H9 (cell line): ENCODE measurements at regions not wholly inside any gene's neighbourhood (a gene's known extent, or its start where the extent isn't known, plus 50 kb on each side); places are given as distances from the start of the nearest gene placed in this dataset.

Experiments used
- DNase-seq: peaks from one replicate; pipeline ENCODE4 v3.0.0-alpha.2; 2017
- H2AFZ ChIP-seq: one replicate; pipeline ENCODE4 v1.6.1; 2013; ENCODE audit warnings: mild to moderate bottlenecking, low read length, control low read depth, moderate library complexity
- H2AK5ac ChIP-seq: 2 replicates; pipeline ENCODE4 v1.6.1; 2013; ENCODE audit warnings: low read length, control low read depth, mixed read lengths; ENCODE audit not compliant: insufficient read length
- H2BK120ac ChIP-seq: one replicate; pipeline ENCODE4 v1.6.1; 2013; ENCODE audit warnings: low read depth, mild to moderate bottlenecking, low read length, control low read depth, inconsistent platforms; ENCODE audit not compliant: poor library complexity, severe bottlenecking
- H2BK12ac ChIP-seq: 2 replicates; pipeline ENCODE4 v1.6.1; 2013; ENCODE audit warnings: low read length, control low read depth, mixed read lengths, low read depth; ENCODE audit not compliant: insufficient read length
- H2BK15ac ChIP-seq: 2 replicates; pipeline ENCODE4 v1.6.1; 2013; ENCODE audit warnings: low read depth, low read length, control low read depth
- H2BK20ac ChIP-seq: one replicate; pipeline ENCODE4 v1.6.1; 2013; ENCODE audit warnings: low read depth, mild to moderate bottlenecking, low read length, control low read depth, inconsistent platforms; ENCODE audit not compliant: poor library complexity, severe bottlenecking
- H2BK5ac ChIP-seq: 2 replicates; pipeline ENCODE4 v1.6.1; 2013; ENCODE audit warnings: low read length, control low read depth, mixed read lengths; ENCODE audit not compliant: insufficient read length
- H3K14ac ChIP-seq: 2 replicates; pipeline ENCODE4 v1.6.1; 2013; ENCODE audit warnings: low read length, control low read depth; ENCODE audit not compliant: insufficient read depth
- H3K18ac ChIP-seq: 2 replicates; pipeline ENCODE4 v1.6.1; 2013; ENCODE audit warnings: low read depth, mild to moderate bottlenecking, mixed read lengths, low read length, control low read depth; ENCODE audit not compliant: insufficient read length
- H3K23ac ChIP-seq: 2 replicates; pipeline ENCODE4 v1.6.1; 2013; ENCODE audit warnings: low read length, control low read depth, mixed read lengths, low read depth; ENCODE audit not compliant: insufficient read length
- H3K23me2 ChIP-seq: 2 replicates; pipeline ENCODE4 v1.6.1; 2013; ENCODE audit warnings: low read depth, mild to moderate bottlenecking, mixed read lengths, low read length, control low read depth; ENCODE audit not compliant: insufficient read length, poor library complexity, severe bottlenecking
- H3K27ac ChIP-seq: 2 replicates; pipeline ENCODE4 v1.5.1; 2013; ENCODE audit warnings: low read length, control low read depth, mixed read lengths, low read depth; ENCODE audit not compliant: insufficient read length
- H3K27me3 ChIP-seq: 2 replicates; pipeline ENCODE4 v1.6.1; 2013; ENCODE audit warnings: low read length, control low read depth, inconsistent platforms; ENCODE audit not compliant: insufficient read depth
- H3K4ac ChIP-seq: 2 replicates; pipeline ENCODE4 v1.6.1; 2013; ENCODE audit warnings: low read depth, mild to moderate bottlenecking, control low read depth, inconsistent platforms, low read length, moderate library complexity
- H3K4me1 ChIP-seq: 2 replicates; pipeline ENCODE4 v1.6.1; 2013; ENCODE audit warnings: low read length, control low read depth, inconsistent platforms; ENCODE audit not compliant: insufficient read depth
- H3K4me2 ChIP-seq: 2 replicates; pipeline ENCODE4 v1.6.1; 2013; ENCODE audit warnings: low read length, control low read depth, mixed read lengths; ENCODE audit not compliant: insufficient read length, insufficient read depth
- H3K56ac ChIP-seq: 2 replicates; pipeline ENCODE4 v1.6.1; 2013; ENCODE audit warnings: low read depth, mild to moderate bottlenecking, mixed read lengths, low read length, control low read depth; ENCODE audit not compliant: insufficient read length
- H3K79me1 ChIP-seq: 2 replicates; pipeline ENCODE4 v1.6.1; 2013; ENCODE audit warnings: low read depth, mild to moderate bottlenecking, moderate library complexity, low read length, control low read depth, inconsistent platforms; ENCODE audit not compliant: insufficient read depth, poor library complexity, severe bottlenecking
- H3K79me2 ChIP-seq: 2 replicates; pipeline ENCODE4 v1.6.1; 2013; ENCODE audit warnings: low read length, control low read depth, inconsistent platforms; ENCODE audit not compliant: insufficient read depth
- H3K9ac ChIP-seq: 2 replicates; pipeline ENCODE4 v1.6.1; 2013; ENCODE audit warnings: low read length, control low read depth, mixed read lengths; ENCODE audit not compliant: insufficient read length; ENCODE audit errors: extremely low read depth
- H3K9me3 ChIP-seq: one replicate; pipeline ENCODE4 v1.6.1; 2013; ENCODE audit warnings: low read depth, low read length, inconsistent platforms; ENCODE audit not compliant: control insufficient read depth
- H3T11ph ChIP-seq: one replicate; pipeline ENCODE4 v1.6.1; 2013; ENCODE audit warnings: mild to moderate bottlenecking, low read length, control low read depth, inconsistent platforms
- H4K20me1 ChIP-seq: one replicate; pipeline ENCODE4 v1.6.1; 2013; ENCODE audit not compliant: control insufficient read depth, insufficient read length, insufficient read depth
- H4K5ac ChIP-seq: 2 replicates; pipeline ENCODE4 v1.6.1; 2013; ENCODE audit warnings: low read depth, mild to moderate bottlenecking, mixed read lengths, low read length, control low read depth; ENCODE audit not compliant: insufficient read length
- H4K8ac ChIP-seq: replicated peaks from 2 replicates; pipeline ENCODE4 v1.6.1; 2013; ENCODE audit warnings: low read length, control low read depth, mixed read lengths, low read depth; ENCODE audit not compliant: insufficient read length
- H4K91ac ChIP-seq: 2 replicates; pipeline ENCODE4 v1.6.1; 2013; ENCODE audit warnings: low read depth, mild to moderate bottlenecking, moderate library complexity, mixed read lengths, low read length, control low read depth; ENCODE audit not compliant: insufficient read length
- H3K27ac Mint-ChIP-seq, 3 experiments: 2 replicates in 2 of 3; 3 replicates in 1 of 3; pipeline ENCODE4 v1.8.0; 2020 to 2021; ENCODE audit warnings: mixed read lengths in 3 of 3, mild to moderate bottlenecking in 1 of 3, moderate library complexity in 1 of 3
- H3K27me3 Mint-ChIP-seq: 2 replicates; pipeline ENCODE4 v1.8.0; 2021; ENCODE audit warnings: low read depth, mild to moderate bottlenecking, moderate library complexity, mixed read lengths
- H3K36me3 Mint-ChIP-seq, 3 experiments: 2 replicates in 2 of 3; 3 replicates in 1 of 3; pipeline ENCODE4 v1.8.0; 2020 to 2021; ENCODE audit warnings: low read depth in 3 of 3, mixed read lengths in 3 of 3; ENCODE audit not compliant: insufficient read depth in 1 of 3
- H3K4me1 Mint-ChIP-seq, 2 experiments: 2 replicates each; pipeline ENCODE4 v1.8.0; 2020; ENCODE audit warnings: mixed read lengths in 2 of 2
- H3K4me3 Mint-ChIP-seq, 2 experiments: 2 replicates in 1 of 2; 3 replicates in 1 of 2; pipeline ENCODE4 v1.8.0; 2020 to 2021; ENCODE audit warnings: mild to moderate bottlenecking in 2 of 2, mixed read lengths in 2 of 2, moderate library complexity in 1 of 2
- H3K9me3 Mint-ChIP-seq, 2 experiments: 2 replicates in 1 of 2; 3 replicates in 1 of 2; pipeline ENCODE4 v1.8.0; 2020; ENCODE audit warnings: mild to moderate bottlenecking in 2 of 2, mixed read lengths in 2 of 2, moderate library complexity in 1 of 2
- WGBS: extraction: QIAGEN DNeasy Blood & Tissue Kit; methylation state at CpG from one replicate; pipeline ENCODE4 v1.1.7; 2013; ENCODE audit warnings: missing lambda C conversion rate, low lambda C conversion rate, mixed read lengths; ENCODE audit not compliant: insufficient read length; ENCODE audit errors: extremely low coverage; 5-methylcytosine and 5-hydroxymethylcytosine counted together
- TF ChIP-seq, protein P1 (sequence below): fragments of 200-600 bp; sonication (generic); conservative IDR thresholded peaks from 3 replicates; pipeline ENCODE4 v1.8.0; 2021; ENCODE audit warnings: antibody characterized with exemption, mild to moderate bottlenecking

DNA sequence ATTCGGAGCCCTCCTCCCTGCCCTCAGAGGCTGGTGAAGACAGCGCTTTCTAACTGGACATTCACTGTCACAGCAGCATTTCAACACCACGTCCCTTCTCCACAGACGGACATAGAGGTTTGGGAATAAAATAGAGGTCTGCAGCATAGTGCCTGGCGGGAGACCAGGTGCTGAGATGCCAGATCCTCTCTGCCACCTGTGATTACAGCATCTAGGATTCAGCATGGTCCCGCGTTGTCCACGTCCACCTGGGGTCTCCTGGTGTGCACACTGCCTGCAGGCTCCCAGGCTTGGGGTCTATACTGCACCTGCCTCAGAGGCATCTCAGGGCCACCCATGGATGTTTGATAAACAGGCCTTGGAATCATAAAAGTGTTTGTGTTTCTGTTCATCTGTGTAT is 175.5 kb downstream of the TMEM18 start:
- no peak overlapping the region for H2BK12ac ChIP-seq
- TF ChIP-seq, protein P1, sequence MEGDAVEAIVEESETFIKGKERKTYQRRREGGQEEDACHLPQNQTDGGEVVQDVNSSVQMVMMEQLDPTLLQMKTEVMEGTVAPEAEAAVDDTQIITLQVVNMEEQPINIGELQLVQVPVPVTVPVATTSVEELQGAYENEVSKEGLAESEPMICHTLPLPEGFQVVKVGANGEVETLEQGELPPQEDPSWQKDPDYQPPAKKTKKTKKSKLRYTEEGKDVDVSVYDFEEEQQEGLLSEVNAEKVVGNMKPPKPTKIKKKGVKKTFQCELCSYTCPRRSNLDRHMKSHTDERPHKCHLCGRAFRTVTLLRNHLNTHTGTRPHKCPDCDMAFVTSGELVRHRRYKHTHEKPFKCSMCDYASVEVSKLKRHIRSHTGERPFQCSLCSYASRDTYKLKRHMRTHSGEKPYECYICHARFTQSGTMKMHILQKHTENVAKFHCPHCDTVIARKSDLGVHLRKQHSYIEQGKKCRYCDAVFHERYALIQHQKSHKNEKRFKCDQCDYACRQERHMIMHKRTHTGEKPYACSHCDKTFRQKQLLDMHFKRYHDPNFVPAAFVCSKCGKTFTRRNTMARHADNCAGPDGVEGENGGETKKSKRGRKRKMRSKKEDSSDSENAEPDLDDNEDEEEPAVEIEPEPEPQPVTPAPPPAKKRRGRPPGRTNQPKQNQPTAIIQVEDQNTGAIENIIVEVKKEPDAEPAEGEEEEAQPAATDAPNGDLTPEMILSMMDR = no peak
- Mint-ChIP-seq H3K27me3 (peaks cover 57% of the 10 kb centered on the region), H3K4me1 (peaks cover 17 to 18% of the 10 kb centered on the region in 2 experiments), H3K9me3 (no peaks in the 10 kb centered on the region; a peak in 1 of 5 replicates), H3K36me3 (no peaks in the 10 kb centered on the region), H3K27ac (no peak overlapping the region), H3K4me3 (no peak overlapping the region)
- H3K4me1 ChIP-seq = peaks cover 2% of the 10 kb centered on the region; the same call in 1 of the 2 replicates
- H2BK20ac ChIP-seq = no peak overlapping the region
- no peak overlapping the region for H4K91ac ChIP-seq
- H3K79me1 ChIP-seq = no peaks in the 10 kb centered on the region
- H4K5ac ChIP-seq = no peak overlapping the region
- H3K23me2 ChIP-seq = no peaks in the 10 kb centered on the region
- no peak overlapping the region for H3K4ac ChIP-seq
- no peak overlapping the region for H2AK5ac ChIP-seq
- WGBS = no CpG with 5 or more reads among the region's 8 CpGs
- no peak overlapping the region for H3T11ph ChIP-seq
- no peak overlapping the region for H2BK120ac ChIP-seq
- no peak overlapping the region for H3K14ac ChIP-seq
- H3K4me2 ChIP-seq = no peak overlapping the region
- H3K56ac ChIP-seq = no peak overlapping the region
- H3K79me2 ChIP-seq = no peaks in the 10 kb centered on the region
- no peak overlapping the region for H2BK5ac ChIP-seq
- H2AFZ ChIP-seq = no peak overlapping the region
- H3K18ac ChIP-seq = no peak overlapping the region
- DNase-seq = no peak
- H3K9ac ChIP-seq = no peak overlapping the region
- H3K27ac ChIP-seq = no peak overlapping the region
- no peaks in the 10 kb centered on the region for H4K20me1 ChIP-seq
- no peak overlapping the region for H4K8ac ChIP-seq
- H3K27me3 ChIP-seq = no peaks in the 10 kb centered on the region
- H3K9me3 ChIP-seq = no peaks in the 10 kb centered on the region
- no peak overlapping the region for H3K23ac ChIP-seq
- H2BK15ac ChIP-seq = no peak overlapping the region
